ENCODE measurements at regions not wholly inside any gene's neighbourhood (a gene's known extent, or its start where the extent isn't known, plus 50 kb on each side); places are given as distances from the start of the nearest gene placed in this dataset.

GRCh38 chr2:129164220-129164949 lies 815.1 kb upstream of the RAB6C start:
- Histone ChIP-seq H3K4me3 (replicated peaks; ENCODE audit: insufficient read depth, low read length) (no peak overlapping the region), H3K27me3 (ENCODE audit: insufficient read depth, poor library complexity, severe bottlenecking) (no peaks in the 10 kb centered on the region), H3K27ac (replicated peaks) (no peak overlapping the region)
- TF ChIP-seq CTCF (IDR thresholded peaks at IDR 0.05; ENCODE audit: insufficient read depth, low read length) (no peak), GABPA (IDR thresholded peaks at IDR 0.05; ENCODE audit: low read depth) (no peak), SPI1 (IDR thresholded peaks at IDR 0.05; ENCODE audit: borderline replicate concordance, low read depth) (no peak), POLR2AphosphoS5 (IDR thresholded peaks at IDR 0.05; ENCODE audit: low read depth) (no peak)
- TF ChIP-seq, protein P1, sequence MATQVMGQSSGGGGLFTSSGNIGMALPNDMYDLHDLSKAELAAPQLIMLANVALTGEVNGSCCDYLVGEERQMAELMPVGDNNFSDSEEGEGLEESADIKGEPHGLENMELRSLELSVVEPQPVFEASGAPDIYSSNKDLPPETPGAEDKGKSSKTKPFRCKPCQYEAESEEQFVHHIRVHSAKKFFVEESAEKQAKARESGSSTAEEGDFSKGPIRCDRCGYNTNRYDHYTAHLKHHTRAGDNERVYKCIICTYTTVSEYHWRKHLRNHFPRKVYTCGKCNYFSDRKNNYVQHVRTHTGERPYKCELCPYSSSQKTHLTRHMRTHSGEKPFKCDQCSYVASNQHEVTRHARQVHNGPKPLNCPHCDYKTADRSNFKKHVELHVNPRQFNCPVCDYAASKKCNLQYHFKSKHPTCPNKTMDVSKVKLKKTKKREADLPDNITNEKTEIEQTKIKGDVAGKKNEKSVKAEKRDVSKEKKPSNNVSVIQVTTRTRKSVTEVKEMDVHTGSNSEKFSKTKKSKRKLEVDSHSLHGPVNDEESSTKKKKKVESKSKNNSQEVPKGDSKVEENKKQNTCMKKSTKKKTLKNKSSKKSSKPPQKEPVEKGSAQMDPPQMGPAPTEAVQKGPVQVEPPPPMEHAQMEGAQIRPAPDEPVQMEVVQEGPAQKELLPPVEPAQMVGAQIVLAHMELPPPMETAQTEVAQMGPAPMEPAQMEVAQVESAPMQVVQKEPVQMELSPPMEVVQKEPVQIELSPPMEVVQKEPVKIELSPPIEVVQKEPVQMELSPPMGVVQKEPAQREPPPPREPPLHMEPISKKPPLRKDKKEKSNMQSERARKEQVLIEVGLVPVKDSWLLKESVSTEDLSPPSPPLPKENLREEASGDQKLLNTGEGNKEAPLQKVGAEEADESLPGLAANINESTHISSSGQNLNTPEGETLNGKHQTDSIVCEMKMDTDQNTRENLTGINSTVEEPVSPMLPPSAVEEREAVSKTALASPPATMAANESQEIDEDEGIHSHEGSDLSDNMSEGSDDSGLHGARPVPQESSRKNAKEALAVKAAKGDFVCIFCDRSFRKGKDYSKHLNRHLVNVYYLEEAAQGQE (IDR thresholded peaks at IDR 0.05; ENCODE audit: insufficient replicate concordance, low read depth) = no peak
- no peak for DNase-seq (ENCODE audit: low read depth in 1 of 2, low spot score in 1 of 2)

DNA sequence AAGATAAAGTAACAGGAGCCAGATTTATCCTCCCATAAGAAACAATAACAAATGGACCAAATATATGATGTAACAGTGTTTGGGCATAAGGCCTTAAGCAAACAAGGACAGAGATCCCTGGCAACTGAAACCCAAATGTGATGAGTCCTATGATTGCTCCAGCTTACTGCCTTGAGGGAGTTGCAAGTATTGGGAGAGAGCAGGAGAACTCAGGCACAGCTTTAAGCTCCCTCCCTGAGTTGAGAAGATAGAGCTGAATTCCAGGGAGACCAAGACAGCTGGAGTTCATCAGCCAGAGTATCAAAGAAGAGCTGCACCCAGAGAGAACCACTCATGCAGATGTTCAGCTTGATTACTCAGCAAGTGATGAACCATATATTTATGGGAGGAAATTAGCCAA lies 814.5 kb upstream of the RAB6C start:
- H3K27me3 ChIP-seq (ENCODE audit: insufficient read depth, poor library complexity, severe bottlenecking) = no peaks in the 10 kb centered on the region
- no peak overlapping the region for H3K27ac ChIP-seq (replicated peaks)
- TF ChIP-seq CTCF (IDR thresholded peaks at IDR 0.05; ENCODE audit: insufficient read depth, low read length) (no peak), POLR2AphosphoS5 (IDR thresholded peaks at IDR 0.05; ENCODE audit: low read depth) (no peak), SPI1 (IDR thresholded peaks at IDR 0.05; ENCODE audit: borderline replicate concordance, low read depth) (no peak), GABPA (IDR thresholded peaks at IDR 0.05; ENCODE audit: low read depth) (no peak)
- TF ChIP-seq, protein P1 (IDR thresholded peaks at IDR 0.05; ENCODE audit: insufficient replicate concordance, low read depth) = no peak
- H3K4me3 ChIP-seq (replicated peaks; ENCODE audit: insufficient read depth, low read length) = no peak overlapping the region
- DNase-seq (ENCODE audit: low read depth in 1 of 2, low spot score in 1 of 2) = no peak

DNA sequence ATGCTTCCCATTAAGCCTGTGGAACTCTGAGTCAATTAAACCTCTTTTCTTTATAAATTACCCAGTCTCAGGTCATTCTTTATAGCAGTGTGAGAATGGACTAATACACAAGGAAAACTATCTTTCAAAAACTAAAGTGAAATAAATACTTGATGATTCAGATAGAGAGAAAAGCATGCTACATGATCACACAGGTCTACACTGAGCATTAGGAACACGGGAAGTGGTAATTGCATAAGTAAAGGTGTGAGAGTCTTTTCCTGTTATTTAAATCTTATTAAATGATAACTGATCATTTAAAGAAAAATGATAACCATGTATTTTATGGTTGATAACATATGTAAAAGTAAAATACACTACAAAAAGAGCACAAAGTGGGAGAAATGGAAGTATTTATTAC lies 812.0 kb upstream of the RAB6C start:
- no peak overlapping the region for H3K4me3 ChIP-seq (replicated peaks; ENCODE audit: insufficient read depth, low read length)
- TF ChIP-seq CTCF (IDR thresholded peaks at IDR 0.05; ENCODE audit: insufficient read depth, low read length) (no peak), POLR2AphosphoS5 (IDR thresholded peaks at IDR 0.05; ENCODE audit: low read depth) (no peak), GABPA (IDR thresholded peaks at IDR 0.05; ENCODE audit: low read depth) (no peak), SPI1 (IDR thresholded peaks at IDR 0.05; ENCODE audit: borderline replicate concordance, low read depth) (no peak)
- TF ChIP-seq, protein P1 (IDR thresholded peaks at IDR 0.05; ENCODE audit: insufficient replicate concordance, low read depth) = no peak

More for the DNA sequence above, 812.0 kb upstream of the RAB6C start:
- DNase-seq (ENCODE audit: low read depth in 1 of 2, low spot score in 1 of 2) = no peak
- H3K27me3 ChIP-seq (ENCODE audit: insufficient read depth, poor library complexity, severe bottlenecking) = peaks cover under 1% of the 10 kb centered on the region
- H3K27ac ChIP-seq (replicated peaks) = no peak overlapping the region

All from HL-60 (cell line).